H1 (cell line): ENCODE measurements at regions not wholly inside any gene's neighbourhood (a gene's known extent, or its start where the extent isn't known, plus 50 kb on each side); places are given as distances from the start of the nearest gene placed in this dataset.

ENCODE experiments used
- ATF2 ChIP-seq: IDR thresholded peaks from 2 replicates; pipeline ENCODE4 v1.6.1; 2012; ENCODE audit warnings: low read length, inconsistent platforms
- CHD7 ChIP-seq: fragments of 300-600 bp; sonication (generic); IDR thresholded peaks from 2 replicates; pipeline ENCODE4 v1.7.1; 2012; ENCODE audit warnings: low read length, moderate library complexity, mild to moderate bottlenecking, inconsistent platforms; ENCODE audit not compliant: insufficient replicate concordance
- CTCF ChIP-seq, 3 experiments: IDR thresholded peaks; 1 replicate in 2 of 3; 2 replicates in 1 of 3; pipeline versions ENCODE4 v1.5.1 to v1.6.1; 2011; ENCODE audit warnings: low read length in 3 of 3, mild to moderate bottlenecking in 3 of 3, inconsistent platforms in 2 of 3, low read depth in 1 of 3, moderate library complexity in 1 of 3; ENCODE audit not compliant: insufficient read depth in 1 of 3; ENCODE audit errors: control extremely low read depth in 1 of 3
- RXRA ChIP-seq: IDR thresholded peaks from 2 replicates; pipeline ENCODE4 v1.6.1; 2011; ENCODE audit warnings: low read depth, mild to moderate bottlenecking, low read length, moderate library complexity; ENCODE audit not compliant: insufficient read depth
- YY1 ChIP-seq: IDR thresholded peaks from 2 replicates; pipeline ENCODE4 v1.6.1; 2011; ENCODE audit warnings: low read depth, mild to moderate bottlenecking, low read length

- TF ChIP-seq CTCF (IDR thresholded peaks at IDR 0.05; ENCODE audit: control extremely low read depth in 1 of 3, insufficient read depth in 1 of 3, low read depth in 1 of 3, low read length in 3 of 3), result no peak
- TF ChIP-seq ATF2, result no peak
- no peak for TF ChIP-seq YY1
- TF ChIP-seq RXRA, result no peak
- TF ChIP-seq CHD7, result no peak
Observed at GRCh38 chr22:47446821-47447810, 684.7 kb downstream of the TBC1D22A start (continued).
